H1 (cell line): ENCODE measurements at regions not wholly inside any gene's neighbourhood (a gene's known extent, or its start where the extent isn't known, plus 50 kb on each side); places are given as distances from the start of the nearest gene placed in this dataset.

Experiments used
- BRCA1 ChIP-seq: IDR thresholded peaks from 2 replicates; pipeline ENCODE4 v1.6.1; 2012; ENCODE audit warnings: low read depth, low read length, improper control_type of control experiment
- CHD1 ChIP-seq: IDR thresholded peaks from 2 replicates; pipeline ENCODE4 v1.6.1; 2012; ENCODE audit warnings: low read depth, low read length, improper control_type of control experiment
- CHD2 ChIP-seq: IDR thresholded peaks from 2 replicates; pipeline ENCODE4 v1.6.1; 2012; ENCODE audit warnings: low read length, improper control_type of control experiment
- EGR1 ChIP-seq: IDR thresholded peaks from 2 replicates; pipeline ENCODE4 v1.6.1; 2011; ENCODE audit warnings: low read depth, low read length, borderline replicate concordance
- RAD21 ChIP-seq, 2 experiments: IDR thresholded peaks in 1 of 2; conservative IDR thresholded peaks in 1 of 2; 2 replicates each; pipeline ENCODE4 v1.6.1; 2011; ENCODE audit warnings: low read depth in 2 of 2, low read length in 2 of 2, improper control_type of control experiment in 1 of 2, inconsistent platforms in 1 of 2, mild to moderate bottlenecking in 1 of 2, moderate library complexity in 1 of 2
- RXRA ChIP-seq: IDR thresholded peaks from 2 replicates; pipeline ENCODE4 v1.6.1; 2011; ENCODE audit warnings: low read depth, mild to moderate bottlenecking, low read length, moderate library complexity; ENCODE audit not compliant: insufficient read depth
- TAF1 ChIP-seq: IDR thresholded peaks from 2 replicates; pipeline ENCODE4 v1.6.1; 2011; ENCODE audit warnings: mild to moderate bottlenecking, low read depth, low read length

GRCh38 chr10:130578532-130579289 lies 442.5 kb downstream of the GLRX3 start (continued):
- no peak for TF ChIP-seq BRCA1
- TF ChIP-seq TAF1: no peak
- TF ChIP-seq RXRA: no peak
- no peak for TF ChIP-seq CHD2
- no peak for TF ChIP-seq RAD21 (IDR thresholded peaks at IDR 0.05 in 1 of 2, conservative IDR thresholded peaks at IDR 0.05 in 1 of 2; ENCODE audit: low read depth in 2 of 2, low read length in 2 of 2)
- TF ChIP-seq EGR1: no peak
- TF ChIP-seq CHD1: no peak
